ENCODE measurements at regions not wholly inside any gene's neighbourhood (a gene's known extent, or its start where the extent isn't known, plus 50 kb on each side); places are given as distances from the start of the nearest gene placed in this dataset.

GRCh38 chr16:6360641-6361040 lies 972.0 kb upstream of the RBFOX1 start:
- DNase-seq: no peak

- no peak for DNase-seq
Observed at GRCh38 chr16:6356911-6357310, 975.7 kb upstream of the RBFOX1 start.

GRCh38 chr16:6349725-6350124 lies 982.9 kb upstream of the RBFOX1 start:
- DNase-seq: no peak

- no peak for DNase-seq
Observed at GRCh38 chr16:6345090-6345489, 987.6 kb upstream of the RBFOX1 start.

GRCh38 chr16:6343157-6343556 lies 989.5 kb upstream of the RBFOX1 start:
- no peak for DNase-seq

- DNase-seq: no peak
Observed at GRCh38 chr16:6341981-6342380, 990.7 kb upstream of the RBFOX1 start.

GRCh38 chr16:6335072-6335471 lies 997.6 kb upstream of the RBFOX1 start:
- DNase-seq: no peak

GRCh38 chr16:6331770-6332169 lies 1000.9 kb upstream of the RBFOX1 start:
- DNase-seq: no peak

- DNase-seq: no peak
Observed at GRCh38 chr16:6317934-6318333, 1014.7 kb upstream of the RBFOX1 start.

GRCh38 chr16:6309271-6309670 lies 1023.4 kb upstream of the RBFOX1 start:
- DNase-seq: no peak

- no peak for DNase-seq
Observed at GRCh38 chr16:6308176-6308575, 1024.5 kb upstream of the RBFOX1 start.

GRCh38 chr16:6300523-6300922 lies 1032.1 kb upstream of the RBFOX1 start:
- no peak for DNase-seq

GRCh38 chr16:6297666-6298410 lies 1034.8 kb upstream of the RBFOX1 start:
- DNase-seq: no peak

GRCh38 chr16:6286176-6286575 lies 1046.5 kb upstream of the RBFOX1 start:
- no peak for DNase-seq

- DNase-seq: no peak
Observed at GRCh38 chr16:6284731-6285130, 1047.9 kb upstream of the RBFOX1 start.

- no peak for DNase-seq
Observed at GRCh38 chr16:6281994-6282393, 1050.7 kb upstream of the RBFOX1 start.

GRCh38 chr16:6281274-6281673 lies 1051.4 kb upstream of the RBFOX1 start:
- DNase-seq: no peak

GRCh38 chr16:6280055-6280454 lies 1052.6 kb upstream of the RBFOX1 start:
- DNase-seq: no peak

- DNase-seq: no peak
Observed at GRCh38 chr16:6279286-6279685, 1053.4 kb upstream of the RBFOX1 start.

- no peak for DNase-seq
Observed at GRCh38 chr16:6274351-6274750, 1058.3 kb upstream of the RBFOX1 start.

- DNase-seq: no peak
Observed at GRCh38 chr16:6267682-6268081, 1065.0 kb upstream of the RBFOX1 start.

GRCh38 chr16:6266703-6267102 lies 1065.9 kb upstream of the RBFOX1 start:
- DNase-seq: no peak

- no peak for DNase-seq
Observed at GRCh38 chr16:6265968-6266367, 1066.7 kb upstream of the RBFOX1 start.

GRCh38 chr16:6258056-6258455 lies 1074.6 kb upstream of the RBFOX1 start:
- DNase-seq: no peak

- no peak for DNase-seq
Observed at GRCh38 chr16:6252541-6252940, 1080.1 kb upstream of the RBFOX1 start.
